PC-9 (cell line): ENCODE measurements at regions not wholly inside any gene's neighbourhood (a gene's known extent, or its start where the extent isn't known, plus 50 kb on each side); places are given as distances from the start of the nearest gene placed in this dataset.

Experiments used
- BruUV-seq: library from RNA; stranded (reverse); fragments of 400-500 nt; replicated peaks from 2 replicates; lab custom pipeline; 2021; lab: Mats Ljungman, UMichigan
- CTCF ChIA-PET: fragments of 300-600 bp; sonication (Branson Sonifier 250); formaldehyde crosslinking; loops from one replicate; lab custom pipeline; 2022; ENCODE audit warnings: antibody characterized with exemption; lab: Charles Lee
- POLR2A ChIA-PET: fragments of 300-600 bp; sonication (Branson Sonifier 250); formaldehyde crosslinking; loops from one replicate; lab custom pipeline; 2022; ENCODE audit warnings: antibody characterized with exemption; ENCODE audit not compliant: unreplicated experiment; lab: Charles Lee
- DNase-seq, 2 experiments: peaks; one replicate each; pipeline versions ENCODE4 v3.0.0 to v3.0.0-alpha.2; 2015 to 2022; ENCODE audit warnings: mixed read lengths in 1 of 2
- H2AFZ ChIP-seq: fragments of 200-600 bp; sonication (generic); 2 replicates; pipeline ENCODE4 v1.8.1; 2017; ENCODE audit warnings: antibody characterized with exemption
- H3F3A ChIP-seq: fragments of 200-600 bp; sonication (generic); 2 replicates; pipeline ENCODE4 v1.8.1; 2017; ENCODE audit warnings: antibody characterized with exemption, mild to moderate bottlenecking, low read depth; ENCODE audit not compliant: insufficient read depth
- H3K27ac ChIP-seq: fragments of 200-600 bp; sonication (generic); 2 replicates; pipeline ENCODE4 v1.6.1; 2016; ENCODE audit warnings: mixed run types
- H3K27me3 ChIP-seq: fragments of 200-600 bp; sonication (generic); 2 replicates; pipeline ENCODE4 v1.6.1; 2016; ENCODE audit warnings: low read depth, mixed run types; ENCODE audit not compliant: insufficient read depth
- H3K36me3 ChIP-seq: fragments of 200-600 bp; sonication (generic); 2 replicates; pipeline ENCODE4 v1.6.1; 2016; ENCODE audit warnings: low read depth, mixed run types
- H3K4me1 ChIP-seq: fragments of 200-600 bp; sonication (generic); replicated peaks from 2 replicates; pipeline ENCODE4 v1.6.1; 2016; ENCODE audit warnings: mixed run types; ENCODE audit not compliant: insufficient read depth
- H3K4me2 ChIP-seq: fragments of 200-600 bp; sonication (generic); 2 replicates; pipeline ENCODE4 v1.6.1; 2017; ENCODE audit warnings: mixed run types
- H3K4me3 ChIP-seq: fragments of 200-600 bp; sonication (generic); 2 replicates; pipeline ENCODE4 v1.6.1; 2016; ENCODE audit warnings: mixed run types
- H3K79me2 ChIP-seq: fragments of 200-600 bp; sonication (generic); 2 replicates; pipeline ENCODE4 v1.6.1; 2017; ENCODE audit warnings: low read depth, mixed run types
- H3K9me2 ChIP-seq: fragments of 200-600 bp; sonication (generic); 2 replicates; pipeline ENCODE4 v1.8.1; 2017; ENCODE audit warnings: mild to moderate bottlenecking; ENCODE audit not compliant: insufficient read depth
- H3K9me3 ChIP-seq: fragments of 200-600 bp; sonication (generic); 2 replicates; pipeline ENCODE4 v1.8.1; 2016; ENCODE audit warnings: low read depth; ENCODE audit not compliant: insufficient read depth
- H4K20me1 ChIP-seq: fragments of 200-600 bp; sonication (generic); 2 replicates; pipeline ENCODE4 v1.8.1; 2017; ENCODE audit not compliant: insufficient read depth
- CTCF ChIP-seq: fragments of 200-600 bp; sonication (generic); conservative IDR thresholded peaks from 2 replicates; pipeline ENCODE4 v1.6.1; 2017; ENCODE audit warnings: mixed run types, antibody characterized with exemption, mild to moderate bottlenecking, moderate library complexity
- EZH2 ChIP-seq: fragments of 200-600 bp; sonication (generic); IDR thresholded peaks from 2 replicates; pipeline ENCODE4 v1.8.0; 2017; ENCODE audit warnings: antibody characterized with exemption, low read depth
- intact Hi-C: fragments of 100-400 bp; cut with micrococcal nuclease; formaldehyde crosslinking; loops from one replicate; pipeline ENCODE4 v1.10.0; 2022; ENCODE audit not compliant: unreplicated experiment

- no peak overlapping the region for H3K4me3 ChIP-seq
- intact Hi-C loops, result no loop called here
- no peaks in the 10 kb centered on the region for H3K9me3 ChIP-seq
- CTCF ChIA-PET, result no interaction called here
- DNase-seq, result peak in 1 of 2 experiments; percentile 36
- H3K27ac ChIP-seq, result no peak overlapping the region
- H3F3A ChIP-seq, result no peaks in the 10 kb centered on the region
- BruUV-seq, result no TSS peak
- no peaks in the 10 kb centered on the region for H4K20me1 ChIP-seq
- no peaks in the 10 kb centered on the region for H3K79me2 ChIP-seq
- no peaks in the 10 kb centered on the region for H3K4me1 ChIP-seq
- no peak overlapping the region for H2AFZ ChIP-seq
- POLR2A ChIA-PET, result no interaction called here
- H3K36me3 ChIP-seq, result no peaks in the 10 kb centered on the region
- TF ChIP-seq EZH2, result no peak
- TF ChIP-seq CTCF, result no peak
- H3K9me2 ChIP-seq, result no peaks in the 10 kb centered on the region
- H3K4me2 ChIP-seq, result no peak overlapping the region
- H3K27me3 ChIP-seq, result no peaks in the 10 kb centered on the region
Observed at GRCh38 chr5:35338157-35338453, 107.8 kb upstream of the PRLR start.

- ChIA-PET POLR2A (no interaction called here), CTCF (no interaction called here)
- no peaks in the 10 kb centered on the region for H3K9me3 ChIP-seq
- intact Hi-C loops, result no loop called here
- peak in 1 of 2 experiments; percentile 23 for DNase-seq
- H3K36me3 ChIP-seq, result no peaks in the 10 kb centered on the region
- no peak overlapping the region for H2AFZ ChIP-seq
- BruUV-seq, result no TSS peak
- H3K27ac ChIP-seq, result no peak overlapping the region
- H3F3A ChIP-seq, result no peaks in the 10 kb centered on the region
- no peak for TF ChIP-seq CTCF
- TF ChIP-seq EZH2, result no peak
- no peaks in the 10 kb centered on the region for H3K9me2 ChIP-seq
- H4K20me1 ChIP-seq, result no peaks in the 10 kb centered on the region
- no peaks in the 10 kb centered on the region for H3K4me1 ChIP-seq
- H3K79me2 ChIP-seq, result no peaks in the 10 kb centered on the region
- no peak overlapping the region for H3K4me2 ChIP-seq
- no peak overlapping the region for H3K4me3 ChIP-seq
- no peaks in the 10 kb centered on the region for H3K27me3 ChIP-seq
Observed at GRCh38 chr5:35337340-35338156, 107.3 kb upstream of the PRLR start.

- DNase-seq, result peak in 1 of 2 experiments; percentile 18
- Histone ChIP-seq H3K27ac (no peak overlapping the region), H3F3A (no peaks in the 10 kb centered on the region), H3K9me2 (no peaks in the 10 kb centered on the region), H3K79me2 (no peaks in the 10 kb centered on the region), H3K4me3 (no peak overlapping the region), H4K20me1 (no peaks in the 10 kb centered on the region), H3K9me3 (no peaks in the 10 kb centered on the region), H3K4me1 (no peaks in the 10 kb centered on the region), H2AFZ (no peak overlapping the region), H3K4me2 (no peak overlapping the region), H3K36me3 (no peaks in the 10 kb centered on the region), H3K27me3 (peaks cover 9% of the 10 kb centered on the region; the same call in 1 of the 2 replicates)
- no TSS peak for BruUV-seq
- intact Hi-C loops, result no loop called here
- ChIA-PET CTCF (no interaction called here), POLR2A (no interaction called here)
- no peak for TF ChIP-seq EZH2
- TF ChIP-seq CTCF, result no peak
Observed at GRCh38 chr5:35336230-35336629, 105.9 kb upstream of the PRLR start.
